Mesenchymal stem cell (in vitro differentiated cells and primary cell): ENCODE measurements at regions not wholly inside any gene's neighbourhood (a gene's known extent, or its start where the extent isn't known, plus 50 kb on each side); places are given as distances from the start of the nearest gene placed in this dataset.
A peak's percentile ranks its signal among the peaks of the same experiment; 100 is the strongest.

Source experiments
- DNase-seq: peaks from one replicate; pipeline ENCODE4 v3.0.0-alpha.2; 2013
- H2AFZ ChIP-seq: one replicate; pipeline ENCODE4 v1.6.1; 2013; ENCODE audit warnings: low read depth, mild to moderate bottlenecking, control low read depth, inconsistent platforms, low read length, moderate library complexity
- H2AK5ac ChIP-seq: 2 replicates; pipeline ENCODE4 v1.6.1; 2013; ENCODE audit warnings: low read length, moderate library complexity, mild to moderate bottlenecking, inconsistent platforms; ENCODE audit not compliant: severe bottlenecking
- H2BK120ac ChIP-seq: one replicate; pipeline ENCODE4 v1.6.1; 2013; ENCODE audit warnings: low read depth, mild to moderate bottlenecking, inconsistent platforms, low read length, moderate library complexity
- H2BK12ac ChIP-seq, 2 experiments: one replicate each; pipeline ENCODE4 v1.6.1; 2013; ENCODE audit warnings: inconsistent platforms in 2 of 2, low read length in 2 of 2, mild to moderate bottlenecking in 2 of 2, moderate library complexity in 2 of 2, control low read depth in 1 of 2
- H2BK15ac ChIP-seq: one replicate; pipeline ENCODE4 v1.6.1; 2013; ENCODE audit warnings: mild to moderate bottlenecking, low read depth, inconsistent platforms; ENCODE audit not compliant: poor library complexity, severe bottlenecking
- H2BK5ac ChIP-seq: 2 replicates; pipeline ENCODE4 v1.6.1; 2013; ENCODE audit warnings: low read depth, mild to moderate bottlenecking, low read length, control low read depth, inconsistent platforms; ENCODE audit not compliant: poor library complexity, severe bottlenecking
- H3K14ac ChIP-seq, 2 experiments: one replicate each; pipeline ENCODE4 v1.6.1; 2013; ENCODE audit warnings: inconsistent platforms in 2 of 2, low read length in 2 of 2, control low read depth in 1 of 2, mild to moderate bottlenecking in 1 of 2, moderate library complexity in 1 of 2
- H3K18ac ChIP-seq, 2 experiments: one replicate each; pipeline ENCODE4 v1.6.1; 2013; ENCODE audit warnings: inconsistent platforms in 2 of 2, low read length in 2 of 2, control low read depth in 1 of 2, low read depth in 1 of 2, mild to moderate bottlenecking in 1 of 2
- H3K23ac ChIP-seq, 2 experiments: one replicate each; pipeline ENCODE4 v1.6.1; 2013; ENCODE audit warnings: inconsistent platforms in 2 of 2, low read length in 2 of 2, mild to moderate bottlenecking in 2 of 2, moderate library complexity in 2 of 2, control low read depth in 1 of 2
- H3K27ac ChIP-seq: 2 replicates; pipeline ENCODE4 v1.5.1; 2013; ENCODE audit warnings: mild to moderate bottlenecking, moderate library complexity, low read length, control low read depth, inconsistent platforms; ENCODE audit not compliant: poor library complexity, severe bottlenecking
- H3K27me3 ChIP-seq, 2 experiments: 2 replicates each; pipeline versions ENCODE4 v1.6.1 to v1.7.0; 2013; ENCODE audit warnings: low read length in 2 of 2, mild to moderate bottlenecking in 2 of 2, moderate library complexity in 2 of 2, control low read depth in 1 of 2, inconsistent platforms in 1 of 2; ENCODE audit not compliant: control insufficient read depth in 1 of 2, insufficient read depth in 1 of 2
- H3K36me3 ChIP-seq, 2 experiments: 2 replicates each; pipeline versions ENCODE4 v1.6.1 to v1.7.0; 2013; ENCODE audit warnings: low read length in 2 of 2, control low read depth in 1 of 2, inconsistent platforms in 1 of 2, low read depth in 1 of 2, mild to moderate bottlenecking in 1 of 2; ENCODE audit not compliant: insufficient read depth in 2 of 2, control insufficient read depth in 1 of 2
- H3K4ac ChIP-seq, 2 experiments: one replicate each; pipeline ENCODE4 v1.6.1; 2013; ENCODE audit warnings: inconsistent platforms in 2 of 2, low read length in 2 of 2, mild to moderate bottlenecking in 2 of 2, moderate library complexity in 2 of 2, control low read depth in 1 of 2, low read depth in 1 of 2
- H3K4me1 ChIP-seq: 2 replicates; pipeline ENCODE4 v1.6.1; 2013; ENCODE audit warnings: low read depth, low read length, control low read depth; ENCODE audit not compliant: control insufficient read depth, insufficient read depth
- H3K4me2 ChIP-seq: 2 replicates; pipeline ENCODE4 v1.6.1; 2013; ENCODE audit warnings: low read length, mild to moderate bottlenecking, inconsistent platforms; ENCODE audit not compliant: poor library complexity, severe bottlenecking
- H3K4me3 ChIP-seq, 2 experiments: 2 replicates each; pipeline versions ENCODE4 v1.5.1 to v1.7.0; 2013; ENCODE audit warnings: low read length in 2 of 2, mild to moderate bottlenecking in 2 of 2, control low read depth in 1 of 2, low read depth in 1 of 2; ENCODE audit not compliant: insufficient read depth in 1 of 2
- H3K79me1 ChIP-seq: replicated peaks from 2 replicates; pipeline ENCODE4 v1.6.1; 2013; ENCODE audit warnings: mild to moderate bottlenecking, control low read depth, low read length, inconsistent platforms; ENCODE audit not compliant: poor library complexity, severe bottlenecking
- H3K9ac ChIP-seq: 2 replicates; pipeline ENCODE4 v1.7.0; 2013; ENCODE audit warnings: mild to moderate bottlenecking, low read length, moderate library complexity
- H3K9me3 ChIP-seq: 2 replicates; pipeline ENCODE4 v1.7.0; 2013; ENCODE audit warnings: mild to moderate bottlenecking, low read length; ENCODE audit not compliant: control insufficient read depth
- H4K8ac ChIP-seq: one replicate; pipeline ENCODE4 v1.6.1; 2013; ENCODE audit warnings: inconsistent platforms, mild to moderate bottlenecking, low read length, moderate library complexity
- H4K91ac ChIP-seq: one replicate; pipeline ENCODE4 v1.6.1; 2013; ENCODE audit warnings: mild to moderate bottlenecking, low read length, inconsistent platforms
- WGBS: methylation state at CpG from one replicate; pipeline ENCODE4 v1.1.7; 2013; ENCODE audit warnings: mixed read lengths; 5-methylcytosine and 5-hydroxymethylcytosine counted together

GRCh38 chr6:28757429-28758045 is 166.2 kb downstream of the TRIM27 start:
- no peak overlapping the region for H2BK120ac ChIP-seq
- no peak overlapping the region for H4K8ac ChIP-seq
- H4K91ac ChIP-seq = no peak overlapping the region
- no peak overlapping the region for H2BK5ac ChIP-seq
- no peak overlapping the region for H3K27ac ChIP-seq
- no peak for DNase-seq
- H3K23ac ChIP-seq = no peak overlapping the region
- no peak overlapping the region for H3K18ac ChIP-seq
- no peak overlapping the region for H3K4me2 ChIP-seq
- H3K4me3 ChIP-seq = no peak overlapping the region
- H3K27me3 ChIP-seq = no peaks in the 10 kb centered on the region
- H3K14ac ChIP-seq = no peak overlapping the region
- no peak overlapping the region for H3K4ac ChIP-seq
- H2AK5ac ChIP-seq = no peak overlapping the region
- no peak overlapping the region for H3K9ac ChIP-seq
- WGBS = 86% methylated on average over 33 of the region's 33 CpGs
- H2BK15ac ChIP-seq = no peak overlapping the region
- no peaks in the 10 kb centered on the region for H3K36me3 ChIP-seq
- H2AFZ ChIP-seq = no peak overlapping the region
- H3K79me1 ChIP-seq = no peaks in the 10 kb centered on the region
- no peaks in the 10 kb centered on the region for H3K4me1 ChIP-seq
- no peaks in the 10 kb centered on the region for H3K9me3 ChIP-seq
- no peak overlapping the region for H2BK12ac ChIP-seq

DNA sequence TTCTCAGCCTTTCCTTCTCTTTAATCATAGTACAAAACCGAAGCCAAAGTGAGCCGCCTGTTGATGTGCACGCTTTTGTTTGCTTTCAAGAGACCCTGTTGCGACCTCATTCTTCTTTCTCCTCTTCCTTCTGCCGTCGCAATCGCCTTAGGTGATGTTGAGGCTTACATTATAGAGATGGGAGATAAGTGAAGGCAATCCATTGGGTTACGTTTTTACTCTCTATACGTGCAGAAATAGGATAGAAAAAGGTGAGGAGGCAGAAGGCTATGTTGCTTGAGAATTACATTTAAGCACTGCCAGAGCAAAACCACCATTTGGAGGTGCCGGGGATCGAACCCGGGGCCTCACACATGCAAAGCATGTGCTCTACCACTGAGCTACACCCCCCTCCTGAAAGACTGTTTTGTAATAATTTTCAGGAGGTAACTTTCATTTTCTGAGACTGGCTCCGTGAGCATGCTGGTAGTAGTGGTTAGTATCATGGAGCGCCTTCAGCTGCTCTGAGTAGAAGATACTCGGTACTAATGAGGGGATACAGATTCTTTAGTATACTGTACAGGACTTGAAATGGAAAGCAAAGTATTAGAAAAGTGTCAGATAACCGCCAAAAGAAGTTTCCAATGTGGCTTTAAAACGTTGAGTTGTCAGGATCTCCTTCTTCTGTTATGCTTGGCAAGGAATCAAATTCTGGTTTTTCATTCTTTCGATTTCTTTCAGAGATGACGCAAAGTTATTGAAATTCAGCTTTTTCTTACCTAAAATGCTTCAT is 165.6 kb downstream of the TRIM27 start:
- no peaks in the 10 kb centered on the region for H3K9me3 ChIP-seq
- H4K91ac ChIP-seq = no peak overlapping the region
- H2BK5ac ChIP-seq = no peak overlapping the region
- no peak overlapping the region for H3K4ac ChIP-seq
- no peak overlapping the region for H2BK120ac ChIP-seq
- no peak overlapping the region for H3K4me3 ChIP-seq
- no peak overlapping the region for H3K9ac ChIP-seq
- H4K8ac ChIP-seq = no peak overlapping the region
- H2BK15ac ChIP-seq = no peak overlapping the region
- WGBS = 69% methylated on average over 16 of the region's 19 CpGs
- no peak overlapping the region for H2AK5ac ChIP-seq
- no peak overlapping the region for H3K18ac ChIP-seq
- no peak overlapping the region for H3K4me2 ChIP-seq
- H2BK12ac ChIP-seq = no peak overlapping the region
- H3K27me3 ChIP-seq = no peaks in the 10 kb centered on the region
- no peak overlapping the region for H3K23ac ChIP-seq
- peak overlapping the region; percentile 11 for H2AFZ ChIP-seq
- H3K36me3 ChIP-seq = no peaks in the 10 kb centered on the region
- no peaks in the 10 kb centered on the region for H3K4me1 ChIP-seq
- no peaks in the 10 kb centered on the region for H3K79me1 ChIP-seq
- H3K14ac ChIP-seq = no peak overlapping the region
- no peak for DNase-seq
- no peak overlapping the region for H3K27ac ChIP-seq

DNA sequence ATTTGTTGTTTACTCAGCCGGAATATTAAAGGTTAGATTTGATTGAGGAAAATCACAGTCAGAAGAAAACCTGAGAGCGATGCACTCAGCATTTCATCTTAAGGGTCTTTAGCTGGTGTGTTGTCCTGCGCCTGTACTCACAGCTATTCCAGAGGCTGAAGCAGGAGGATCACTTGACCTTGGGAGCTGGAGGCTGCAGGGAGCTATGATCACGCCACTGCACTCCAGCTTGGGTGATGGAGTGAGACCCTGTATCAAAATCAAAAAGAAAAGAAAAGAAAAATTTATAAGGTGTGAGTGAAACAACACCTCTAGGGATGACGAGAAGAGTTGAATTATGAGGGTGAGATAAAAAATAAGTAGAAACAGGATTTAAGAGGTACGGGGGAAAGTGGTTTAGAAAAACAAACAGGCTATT is 165.0 kb downstream of the TRIM27 start:
- H3K9me3 ChIP-seq = no peaks in the 10 kb centered on the region
- H3K4me1 ChIP-seq = no peaks in the 10 kb centered on the region
- no peak overlapping the region for H2AK5ac ChIP-seq
- H2BK15ac ChIP-seq = no peak overlapping the region
- WGBS = 76% methylated on average over 6 of the region's 6 CpGs
- no peak overlapping the region for H4K91ac ChIP-seq
- no peak overlapping the region for H2BK12ac ChIP-seq
- H3K4ac ChIP-seq = no peak overlapping the region
- no peak overlapping the region for H3K23ac ChIP-seq
- no peak for DNase-seq
- no peak overlapping the region for H2BK120ac ChIP-seq
- H3K4me2 ChIP-seq = no peak overlapping the region
- no peak overlapping the region for H3K27ac ChIP-seq
- no peak overlapping the region for H3K18ac ChIP-seq
- H3K27me3 ChIP-seq = no peaks in the 10 kb centered on the region
- no peak overlapping the region for H3K4me3 ChIP-seq
- H2AFZ ChIP-seq = no peak overlapping the region
- H3K14ac ChIP-seq = no peak overlapping the region
- no peaks in the 10 kb centered on the region for H3K36me3 ChIP-seq
- H3K9ac ChIP-seq = no peak overlapping the region
- no peak overlapping the region for H4K8ac ChIP-seq
- H2BK5ac ChIP-seq = no peak overlapping the region
- no peaks in the 10 kb centered on the region for H3K79me1 ChIP-seq

- no peak overlapping the region for H4K91ac ChIP-seq
- WGBS = 89% methylated on average over 24 of the region's 27 CpGs
- no peaks in the 10 kb centered on the region for H3K79me1 ChIP-seq
- no peak overlapping the region for H3K27ac ChIP-seq
- no peaks in the 10 kb centered on the region for H3K4me1 ChIP-seq
- H2BK5ac ChIP-seq = no peak overlapping the region
- H3K27me3 ChIP-seq = peaks cover 43 to 51% of the 10 kb centered on the region in 2 experiments
- H3K18ac ChIP-seq = no peak overlapping the region
- H3K14ac ChIP-seq = no peak overlapping the region
- no peak overlapping the region for H2AK5ac ChIP-seq
- H2BK15ac ChIP-seq = no peak overlapping the region
- H4K8ac ChIP-seq = no peak overlapping the region
- no peak overlapping the region for H3K4me3 ChIP-seq
- no peak overlapping the region for H2AFZ ChIP-seq
- no peak overlapping the region for H3K23ac ChIP-seq
- H3K4me2 ChIP-seq = no peak overlapping the region
- no peak for DNase-seq
- no peak overlapping the region for H3K4ac ChIP-seq
- no peak overlapping the region for H2BK12ac ChIP-seq
- H3K9ac ChIP-seq = no peak overlapping the region
- H3K9me3 ChIP-seq = no peaks in the 10 kb centered on the region
- H3K36me3 ChIP-seq = no peaks in the 10 kb centered on the region
- H2BK120ac ChIP-seq = no peak overlapping the region
Observed at GRCh38 chr6:28764014-28764723, 159.6 kb downstream of the TRIM27 start.
